GM12873 (cell line): ENCODE measurements at regions not wholly inside any gene's neighbourhood (a gene's known extent, or its start where the extent isn't known, plus 50 kb on each side); places are given as distances from the start of the nearest gene placed in this dataset.

Source experiments
- TF ChIP-seq, protein P1 (sequence below): IDR thresholded peaks from 2 replicates; pipeline ENCODE4 v1.5.1; 2012; ENCODE audit warnings: low read depth, mild to moderate bottlenecking, moderate library complexity, low read length, control low read depth; ENCODE audit not compliant: insufficient read depth; ENCODE audit errors: missing control alignments

GRCh38 chr12:90410962-90411361 lies 544.0 kb downstream of the CCER1 start:
- TF ChIP-seq, protein P1, sequence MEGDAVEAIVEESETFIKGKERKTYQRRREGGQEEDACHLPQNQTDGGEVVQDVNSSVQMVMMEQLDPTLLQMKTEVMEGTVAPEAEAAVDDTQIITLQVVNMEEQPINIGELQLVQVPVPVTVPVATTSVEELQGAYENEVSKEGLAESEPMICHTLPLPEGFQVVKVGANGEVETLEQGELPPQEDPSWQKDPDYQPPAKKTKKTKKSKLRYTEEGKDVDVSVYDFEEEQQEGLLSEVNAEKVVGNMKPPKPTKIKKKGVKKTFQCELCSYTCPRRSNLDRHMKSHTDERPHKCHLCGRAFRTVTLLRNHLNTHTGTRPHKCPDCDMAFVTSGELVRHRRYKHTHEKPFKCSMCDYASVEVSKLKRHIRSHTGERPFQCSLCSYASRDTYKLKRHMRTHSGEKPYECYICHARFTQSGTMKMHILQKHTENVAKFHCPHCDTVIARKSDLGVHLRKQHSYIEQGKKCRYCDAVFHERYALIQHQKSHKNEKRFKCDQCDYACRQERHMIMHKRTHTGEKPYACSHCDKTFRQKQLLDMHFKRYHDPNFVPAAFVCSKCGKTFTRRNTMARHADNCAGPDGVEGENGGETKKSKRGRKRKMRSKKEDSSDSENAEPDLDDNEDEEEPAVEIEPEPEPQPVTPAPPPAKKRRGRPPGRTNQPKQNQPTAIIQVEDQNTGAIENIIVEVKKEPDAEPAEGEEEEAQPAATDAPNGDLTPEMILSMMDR, result no peak

- TF ChIP-seq, protein P1, result no peak
These were observed 547.1 kb downstream of the CCER1 start for GRCh38 chr12:90407841-90408240.

DNA sequence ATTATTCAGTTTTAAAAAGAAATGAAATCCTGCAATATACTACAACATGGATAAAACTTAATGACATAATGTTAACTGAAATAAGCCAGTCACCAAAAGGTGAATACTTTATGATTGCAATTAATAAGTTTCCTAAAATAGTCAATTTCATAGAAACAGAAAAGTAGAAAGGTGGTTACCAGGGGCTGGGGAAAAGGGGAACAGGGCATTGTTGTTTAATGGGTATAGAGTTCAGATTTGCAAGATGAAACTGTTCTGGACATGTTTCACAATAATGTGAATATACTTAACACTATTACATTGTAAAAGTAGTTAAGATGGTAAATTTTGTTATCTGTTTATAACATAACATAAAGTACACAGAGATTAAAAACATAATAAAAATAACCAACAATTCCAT lies 550.9 kb downstream of the CCER1 start:
- TF ChIP-seq, protein P1, result no peak

DNA sequence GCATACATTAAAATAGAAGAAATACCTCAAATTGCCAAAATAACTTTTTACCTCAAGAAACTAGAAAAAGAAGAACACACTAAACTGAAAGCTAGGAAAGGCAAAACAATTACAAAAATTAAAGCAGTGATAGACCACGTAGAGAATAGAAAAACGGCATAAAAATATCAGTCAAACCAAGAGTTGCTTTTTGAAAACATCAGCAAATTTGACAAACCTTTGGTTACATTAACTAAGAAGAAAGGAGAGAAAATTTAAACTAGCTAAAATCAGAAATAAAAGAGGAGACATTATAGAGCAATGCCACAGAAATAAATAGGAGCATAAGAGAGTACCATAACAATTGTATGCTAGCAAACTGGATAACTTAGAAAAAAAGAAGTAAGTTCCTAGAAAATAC lies 553.8 kb downstream of the CCER1 start:
- TF ChIP-seq, protein P1, result no peak

GRCh38 chr12:90399357-90399756 lies 555.6 kb downstream of the CCER1 start:
- TF ChIP-seq, protein P1, result no peak

- TF ChIP-seq, protein P1, result no peak
These were observed 556.6 kb downstream of the CCER1 start for GRCh38 chr12:90398285-90398836.

- TF ChIP-seq, protein P1, result no peak
These were observed 558.4 kb downstream of the CCER1 start for GRCh38 chr12:90396556-90396955.
